SK-N-SH (cell line): ENCODE measurements at regions not wholly inside any gene's neighbourhood (a gene's known extent, or its start where the extent isn't known, plus 50 kb on each side); places are given as distances from the start of the nearest gene placed in this dataset.
"Not testable (repeated sequence)": the region's sequence is repeated elsewhere in the genome, so short reads cannot be mapped to it uniquely, and the experiment has no call there.

Source experiments
- CTCF ChIA-PET: fragments of 300-600, 350-600 bp; formaldehyde crosslinking; extraction: SDS; loops from one replicate; lab custom pipeline; 2021; lab: Yijun Ruan, JAX
- POLR2A ChIA-PET: fragments of 350-600 bp; sonication (Branson Sonifier 250); formaldehyde crosslinking; extraction: SDS; loops from one replicate; lab custom pipeline; 2020; ENCODE audit warnings: antibody characterized with exemption, inconsistent platforms; lab: Yijun Ruan, JAX
- DNase-seq: peaks from one replicate; pipeline ENCODE4 v3.0.0; 2012
- H2AFZ ChIP-seq: fragments of 200-600 bp; sonication (generic); 2 replicates; pipeline ENCODE4 v1.8.1; 2016; ENCODE audit warnings: antibody characterized with exemption, mild to moderate bottlenecking, low read depth
- H3F3A ChIP-seq: fragments of 200-600 bp; sonication (generic); replicated peaks from 2 replicates; pipeline ENCODE3; 2016; ENCODE audit warnings: antibody characterized with exemption, mild to moderate bottlenecking; ENCODE audit not compliant: insufficient read depth
- H3K27ac ChIP-seq, 2 experiments: fragments of 200-500 bp in 1 of 2; fragments of 200-600 bp in 1 of 2; sonication (Bioruptor generic) in 1 of 2; sonication (generic), shearing (Covaris generic) in 1 of 2; 2 replicates each; pipeline versions ENCODE4 v1.5.1 to v1.6.1; 2014 to 2016; ENCODE audit warnings: low read depth in 2 of 2, inconsistent platforms in 1 of 2, low read length in 1 of 2, mild to moderate bottlenecking in 1 of 2, mixed read lengths in 1 of 2
- H3K27me3 ChIP-seq: fragments of 200-600 bp; sonication (generic), shearing (Covaris generic); 2 replicates; pipeline ENCODE4 v1.6.1; 2016; ENCODE audit warnings: mixed run types; ENCODE audit not compliant: insufficient read depth
- H3K36me3 ChIP-seq, 2 experiments: fragments of 200-500 bp in 1 of 2; fragments of 200-600 bp in 1 of 2; sonication (Bioruptor generic) in 1 of 2; sonication (generic) in 1 of 2; replicated peaks in 1 of 2; 2 replicates each; pipeline versions ENCODE3 to v1.5.1; 2014 to 2016; ENCODE audit warnings: low read length in 1 of 2, mild to moderate bottlenecking in 1 of 2; ENCODE audit not compliant: insufficient read depth in 2 of 2, control insufficient read depth in 1 of 2
- H3K4me1 ChIP-seq, 2 experiments: fragments of 200-500 bp in 1 of 2; fragments of 200-600 bp in 1 of 2; sonication (Bioruptor generic) in 1 of 2; sonication (generic), shearing (Covaris generic) in 1 of 2; 2 replicates each; pipeline versions ENCODE4 v1.5.1 to v1.6.1; 2014 to 2016; ENCODE audit warnings: low read depth in 1 of 2, low read length in 1 of 2, mixed run types in 1 of 2; ENCODE audit not compliant: insufficient read depth in 2 of 2, control insufficient read depth in 1 of 2
- H3K4me2 ChIP-seq: fragments of 200-600 bp; sonication (generic), shearing (Covaris generic); 2 replicates; pipeline ENCODE4 v1.6.1; 2017; ENCODE audit warnings: mixed run types
- H3K4me3 ChIP-seq, 2 experiments: fragments of 200-500 bp in 1 of 2; fragments of 200-600 bp in 1 of 2; sonication (Bioruptor generic) in 1 of 2; sonication (generic), shearing (Covaris generic) in 1 of 2; 2 replicates each; pipeline versions ENCODE4 v1.5.1 to v1.8.1; 2014 to 2016; ENCODE audit warnings: low read depth in 2 of 2, inconsistent platforms in 1 of 2, low read length in 1 of 2, mild to moderate bottlenecking in 1 of 2, mixed read lengths in 1 of 2, moderate library complexity in 1 of 2
- H3K79me2 ChIP-seq: fragments of 200-600 bp; sonication (generic); 2 replicates; pipeline ENCODE4 v1.8.1; 2017; ENCODE audit warnings: mild to moderate bottlenecking; ENCODE audit not compliant: insufficient read depth
- H3K9ac ChIP-seq: fragments of 200-600 bp; sonication (generic); 2 replicates; pipeline ENCODE4 v1.6.1; 2017; ENCODE audit warnings: mixed run types
- H3K9me2 ChIP-seq: fragments of 200-600 bp; sonication (generic); 2 replicates; pipeline ENCODE4 v1.6.1; 2017; ENCODE audit warnings: mixed run types
- H3K9me3 ChIP-seq: fragments of 200-600 bp; sonication (generic); 2 replicates; pipeline ENCODE4 v1.6.1; 2017; ENCODE audit warnings: mixed run types, mild to moderate bottlenecking, moderate library complexity
- H4K20me1 ChIP-seq: fragments of 200-600 bp; sonication (generic); 2 replicates; pipeline ENCODE4 v1.6.1; 2017; ENCODE audit warnings: mild to moderate bottlenecking, mixed run types; ENCODE audit not compliant: insufficient read depth
- CHD2 ChIP-seq: fragments of 150-350 bp; IDR thresholded peaks from 2 replicates; pipeline ENCODE4 v1.6.1; 2018; ENCODE audit warnings: low read length; ENCODE audit not compliant: partially characterized antibody
- EP300 ChIP-seq, 2 experiments: IDR thresholded peaks; 2 replicates each; pipeline versions ENCODE4 v1.4.0 to v1.6.1; 2012; ENCODE audit warnings: borderline replicate concordance in 1 of 2, low read depth in 1 of 2, low read length in 1 of 2
- EZH2phosphoT487 ChIP-seq: fragments of 200-600 bp; sonication (generic); IDR thresholded peaks from 2 replicates; pipeline ENCODE4 v1.6.1; 2017; ENCODE audit warnings: low read depth, mixed run types, mild to moderate bottlenecking, antibody characterized with exemption, moderate library complexity, borderline replicate concordance
- GATA2 ChIP-seq: sonication (generic); formaldehyde crosslinking; IDR thresholded peaks from 2 replicates; pipeline ENCODE4 v1.5.0; 2020; ENCODE audit warnings: mild to moderate bottlenecking, missing genetic modification reagents
- JUND ChIP-seq: IDR thresholded peaks from 2 replicates; pipeline ENCODE4 v1.4.0; 2012
- POLR2AphosphoS5 ChIP-seq: IDR thresholded peaks from 2 replicates; pipeline ENCODE4 v1.6.1; 2012; ENCODE audit warnings: low read depth, low read length
- WGBS: methylation state at CpG from one replicate; pipeline ENCODE4 v1.1.6; 2017; ENCODE audit warnings: low lambda C conversion rate; 5-methylcytosine and 5-hydroxymethylcytosine counted together
- TF ChIP-seq, protein P1 (sequence below): IDR thresholded peaks from 2 replicates; pipeline ENCODE4 v1.4.0; 2012; ENCODE audit warnings: low read depth, borderline replicate concordance
- TF ChIP-seq, protein P2 (sequence below): fragments of 200-600 bp; sonication (generic); IDR thresholded peaks from 2 replicates; pipeline ENCODE4 v1.6.1; 2017; ENCODE audit warnings: antibody characterized with exemption, mild to moderate bottlenecking, moderate library complexity
- TF ChIP-seq, protein P3 (sequence below): IDR thresholded peaks from 2 replicates; pipeline ENCODE4 v1.4.0; 2012; ENCODE audit warnings: low read depth
- TF ChIP-seq, protein P4 (sequence below): IDR thresholded peaks from 2 replicates; pipeline ENCODE4 v1.6.1; 2012; ENCODE audit warnings: mild to moderate bottlenecking, low read depth, low read length, moderate library complexity

DNA sequence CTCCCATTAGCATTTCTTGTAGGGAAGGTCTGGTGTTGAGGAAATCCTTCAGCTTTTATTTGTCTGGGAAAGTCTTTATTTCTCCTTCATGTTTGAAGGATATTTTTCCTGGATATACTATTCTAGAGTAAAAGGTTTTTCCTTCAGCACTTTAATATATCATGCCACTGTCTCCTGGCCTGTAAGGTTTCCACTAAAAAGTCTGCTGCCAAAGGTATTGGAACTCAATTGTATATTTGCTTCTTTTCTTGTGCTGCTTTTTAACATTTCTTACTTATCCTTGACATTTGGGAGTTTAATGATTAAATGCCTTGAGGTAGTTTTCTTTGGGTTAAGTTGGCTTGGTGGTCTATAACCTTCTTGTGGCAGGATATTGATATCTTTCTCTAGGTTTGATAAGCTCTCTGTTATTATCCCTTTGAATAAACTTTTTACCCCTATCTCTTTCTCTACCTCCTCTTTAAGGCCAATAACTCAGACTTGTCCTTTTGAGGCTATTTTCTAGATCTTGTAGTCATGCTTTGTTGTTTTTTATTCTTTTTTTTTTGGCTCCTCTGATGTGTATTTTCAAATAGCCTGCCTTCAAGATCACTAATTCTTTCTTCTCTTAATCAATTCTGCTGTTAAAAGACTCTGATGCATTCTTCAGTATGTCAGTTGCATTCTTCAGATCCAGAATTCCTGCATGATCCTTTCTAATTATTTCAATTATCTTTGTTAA is 225.0 kb upstream of the ZNF217 start:
- H3K9me2 ChIP-seq, result no peaks in the 10 kb centered on the region
- no peak overlapping the region for H2AFZ ChIP-seq
- DNase-seq, result no peak
- H3K27me3 ChIP-seq, result no peaks in the 10 kb centered on the region
- H3K36me3 ChIP-seq, result no peaks in the 10 kb centered on the region
- H3K4me2 ChIP-seq, result no peak overlapping the region
- CTCF ChIA-PET, result no interaction called here
- peaks cover 5% of the 10 kb centered on the region for H3F3A ChIP-seq
- no peak overlapping the region for H3K27ac ChIP-seq
- no peaks in the 10 kb centered on the region for H3K9me3 ChIP-seq
- TF ChIP-seq POLR2AphosphoS5 (no peak), EP300 (IDR thresholded peaks at IDR 0.05; ENCODE audit: borderline replicate concordance in 1 of 2, low read depth in 1 of 2, low read length in 1 of 2) (no peak), CHD2 (no peak), GATA2 (CRISPR knock-in tag) (no peak), EZH2phosphoT487 (no peak), JUND (no peak)
- TF ChIP-seq, protein P1, sequence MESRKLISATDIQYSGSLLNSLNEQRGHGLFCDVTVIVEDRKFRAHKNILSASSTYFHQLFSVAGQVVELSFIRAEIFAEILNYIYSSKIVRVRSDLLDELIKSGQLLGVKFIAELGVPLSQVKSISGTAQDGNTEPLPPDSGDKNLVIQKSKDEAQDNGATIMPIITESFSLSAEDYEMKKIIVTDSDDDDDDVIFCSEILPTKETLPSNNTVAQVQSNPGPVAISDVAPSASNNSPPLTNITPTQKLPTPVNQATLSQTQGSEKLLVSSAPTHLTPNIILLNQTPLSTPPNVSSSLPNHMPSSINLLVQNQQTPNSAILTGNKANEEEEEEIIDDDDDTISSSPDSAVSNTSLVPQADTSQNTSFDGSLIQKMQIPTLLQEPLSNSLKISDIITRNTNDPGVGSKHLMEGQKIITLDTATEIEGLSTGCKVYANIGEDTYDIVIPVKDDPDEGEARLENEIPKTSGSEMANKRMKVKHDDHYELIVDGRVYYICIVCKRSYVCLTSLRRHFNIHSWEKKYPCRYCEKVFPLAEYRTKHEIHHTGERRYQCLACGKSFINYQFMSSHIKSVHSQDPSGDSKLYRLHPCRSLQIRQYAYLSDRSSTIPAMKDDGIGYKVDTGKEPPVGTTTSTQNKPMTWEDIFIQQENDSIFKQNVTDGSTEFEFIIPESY, result no peak
- TF ChIP-seq, protein P2, sequence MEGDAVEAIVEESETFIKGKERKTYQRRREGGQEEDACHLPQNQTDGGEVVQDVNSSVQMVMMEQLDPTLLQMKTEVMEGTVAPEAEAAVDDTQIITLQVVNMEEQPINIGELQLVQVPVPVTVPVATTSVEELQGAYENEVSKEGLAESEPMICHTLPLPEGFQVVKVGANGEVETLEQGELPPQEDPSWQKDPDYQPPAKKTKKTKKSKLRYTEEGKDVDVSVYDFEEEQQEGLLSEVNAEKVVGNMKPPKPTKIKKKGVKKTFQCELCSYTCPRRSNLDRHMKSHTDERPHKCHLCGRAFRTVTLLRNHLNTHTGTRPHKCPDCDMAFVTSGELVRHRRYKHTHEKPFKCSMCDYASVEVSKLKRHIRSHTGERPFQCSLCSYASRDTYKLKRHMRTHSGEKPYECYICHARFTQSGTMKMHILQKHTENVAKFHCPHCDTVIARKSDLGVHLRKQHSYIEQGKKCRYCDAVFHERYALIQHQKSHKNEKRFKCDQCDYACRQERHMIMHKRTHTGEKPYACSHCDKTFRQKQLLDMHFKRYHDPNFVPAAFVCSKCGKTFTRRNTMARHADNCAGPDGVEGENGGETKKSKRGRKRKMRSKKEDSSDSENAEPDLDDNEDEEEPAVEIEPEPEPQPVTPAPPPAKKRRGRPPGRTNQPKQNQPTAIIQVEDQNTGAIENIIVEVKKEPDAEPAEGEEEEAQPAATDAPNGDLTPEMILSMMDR, result no peak
- TF ChIP-seq, protein P3, sequence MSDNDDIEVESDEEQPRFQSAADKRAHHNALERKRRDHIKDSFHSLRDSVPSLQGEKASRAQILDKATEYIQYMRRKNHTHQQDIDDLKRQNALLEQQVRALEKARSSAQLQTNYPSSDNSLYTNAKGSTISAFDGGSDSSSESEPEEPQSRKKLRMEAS, result no peak
- TF ChIP-seq, protein P4, sequence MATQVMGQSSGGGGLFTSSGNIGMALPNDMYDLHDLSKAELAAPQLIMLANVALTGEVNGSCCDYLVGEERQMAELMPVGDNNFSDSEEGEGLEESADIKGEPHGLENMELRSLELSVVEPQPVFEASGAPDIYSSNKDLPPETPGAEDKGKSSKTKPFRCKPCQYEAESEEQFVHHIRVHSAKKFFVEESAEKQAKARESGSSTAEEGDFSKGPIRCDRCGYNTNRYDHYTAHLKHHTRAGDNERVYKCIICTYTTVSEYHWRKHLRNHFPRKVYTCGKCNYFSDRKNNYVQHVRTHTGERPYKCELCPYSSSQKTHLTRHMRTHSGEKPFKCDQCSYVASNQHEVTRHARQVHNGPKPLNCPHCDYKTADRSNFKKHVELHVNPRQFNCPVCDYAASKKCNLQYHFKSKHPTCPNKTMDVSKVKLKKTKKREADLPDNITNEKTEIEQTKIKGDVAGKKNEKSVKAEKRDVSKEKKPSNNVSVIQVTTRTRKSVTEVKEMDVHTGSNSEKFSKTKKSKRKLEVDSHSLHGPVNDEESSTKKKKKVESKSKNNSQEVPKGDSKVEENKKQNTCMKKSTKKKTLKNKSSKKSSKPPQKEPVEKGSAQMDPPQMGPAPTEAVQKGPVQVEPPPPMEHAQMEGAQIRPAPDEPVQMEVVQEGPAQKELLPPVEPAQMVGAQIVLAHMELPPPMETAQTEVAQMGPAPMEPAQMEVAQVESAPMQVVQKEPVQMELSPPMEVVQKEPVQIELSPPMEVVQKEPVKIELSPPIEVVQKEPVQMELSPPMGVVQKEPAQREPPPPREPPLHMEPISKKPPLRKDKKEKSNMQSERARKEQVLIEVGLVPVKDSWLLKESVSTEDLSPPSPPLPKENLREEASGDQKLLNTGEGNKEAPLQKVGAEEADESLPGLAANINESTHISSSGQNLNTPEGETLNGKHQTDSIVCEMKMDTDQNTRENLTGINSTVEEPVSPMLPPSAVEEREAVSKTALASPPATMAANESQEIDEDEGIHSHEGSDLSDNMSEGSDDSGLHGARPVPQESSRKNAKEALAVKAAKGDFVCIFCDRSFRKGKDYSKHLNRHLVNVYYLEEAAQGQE, result no peak
- TF ChIP-seq, all 33 proteins: peak for 0
- Histone ChIP-seq H3K9ac (no peak overlapping the region), H3K79me2 (no peaks in the 10 kb centered on the region), H4K20me1 (no peaks in the 10 kb centered on the region), H3K4me3 (no peak overlapping the region), H3K4me1 (no peaks in the 10 kb centered on the region)
- POLR2A ChIA-PET, result no interaction called here

DNA sequence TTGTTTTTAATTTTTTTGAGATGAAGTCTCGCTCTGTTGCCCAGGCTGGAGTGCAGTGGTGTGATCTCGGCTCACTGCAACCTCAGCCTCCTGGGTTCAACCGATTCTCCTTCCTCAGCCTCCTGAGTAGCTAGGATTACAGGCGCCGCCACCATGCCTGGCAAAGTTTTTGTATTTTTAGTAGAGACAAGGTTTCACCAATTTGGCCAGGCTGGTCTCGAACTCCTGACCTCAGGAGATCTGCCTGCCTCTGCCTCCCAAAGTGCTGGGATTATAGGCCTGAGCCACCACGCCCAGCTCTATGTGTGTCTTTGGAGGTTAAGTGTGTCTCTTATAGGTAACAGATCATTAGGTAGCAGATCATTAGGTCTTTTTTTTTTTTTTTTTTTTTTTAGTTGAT is 223.9 kb upstream of the ZNF217 start:
- H3K4me1 ChIP-seq, DNase-seq, H3K27me3 ChIP-seq, H2AFZ ChIP-seq, H3K27ac ChIP-seq, H3K9me3 ChIP-seq, H3K9me2 ChIP-seq, H3F3A ChIP-seq, POLR2A ChIA-PET, H3K4me2 ChIP-seq, H3K9ac ChIP-seq, H3K36me3 ChIP-seq, H4K20me1 ChIP-seq, H3K79me2 ChIP-seq, CTCF ChIA-PET, H3K4me3 ChIP-seq: not testable (repeated sequence)
- WGBS, result 94% methylated on average over 7 of the region's 7 CpGs
